HG02588 (cell line): ENCODE measurements at regions not wholly inside any gene's neighbourhood (a gene's known extent, or its start where the extent isn't known, plus 50 kb on each side); places are given as distances from the start of the nearest gene placed in this dataset.
"Not testable (repeated sequence)": the region's sequence is repeated elsewhere in the genome, so short reads cannot be mapped to it uniquely, and the experiment has no call there.

Source experiments
- ATAC-seq: cut with Tn5 transposase; IDR thresholded peaks from one replicate; pipeline ENCODE4 v1.9.1; 2021; ENCODE audit warnings: mild to moderate bottlenecking, moderate library complexity; ENCODE audit not compliant: unreplicated experiment

DNA sequence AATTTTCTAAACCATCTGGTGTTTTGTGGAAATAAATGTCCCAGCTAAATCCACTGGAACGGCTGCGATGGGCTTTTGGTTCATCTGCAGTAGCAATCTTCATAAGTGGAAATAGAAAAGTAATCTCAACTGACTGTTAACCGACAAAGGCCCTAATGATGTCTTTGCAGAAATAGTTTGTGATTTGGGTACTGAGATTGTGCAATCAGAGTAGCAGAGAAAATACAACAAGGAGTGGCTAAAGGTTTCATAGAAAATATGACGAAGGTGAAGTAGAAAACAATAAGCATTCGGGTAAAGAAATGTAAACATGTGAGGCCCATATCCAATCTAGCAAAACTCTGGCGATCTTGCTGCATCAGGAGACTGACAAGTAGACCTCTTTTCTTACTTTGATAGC is 262.6 kb upstream of the MCTP2 start:
- no peak for ATAC-seq

DNA sequence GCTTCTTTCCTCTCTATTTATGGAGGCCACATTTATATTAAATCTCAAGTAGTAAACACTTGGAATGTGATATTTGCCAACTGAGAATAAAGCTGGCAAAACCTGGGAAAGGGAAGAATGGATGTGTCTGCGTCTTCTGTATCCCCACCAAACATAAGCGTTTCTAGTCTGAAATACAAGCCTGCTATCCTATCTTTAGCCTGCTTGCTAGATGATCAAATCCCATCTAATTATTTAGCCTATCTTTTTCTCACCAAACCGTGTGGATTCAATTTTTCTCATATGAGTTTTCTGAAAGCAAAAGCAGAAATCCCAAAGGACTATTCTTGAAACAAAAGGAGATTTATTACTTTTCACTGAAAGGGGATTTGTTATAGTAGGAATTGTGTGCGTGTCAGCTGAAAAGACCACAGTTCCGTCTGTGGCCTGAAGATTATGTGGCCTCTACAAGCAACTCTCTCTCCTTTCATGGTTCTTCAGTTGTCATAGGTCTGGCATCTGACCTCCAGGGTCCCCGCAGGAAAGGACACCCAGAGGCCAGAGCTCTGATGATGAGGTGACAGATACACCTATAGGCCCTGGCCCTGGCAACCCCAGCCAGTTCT is 266.0 kb upstream of the MCTP2 start:
- no peak for ATAC-seq

DNA sequence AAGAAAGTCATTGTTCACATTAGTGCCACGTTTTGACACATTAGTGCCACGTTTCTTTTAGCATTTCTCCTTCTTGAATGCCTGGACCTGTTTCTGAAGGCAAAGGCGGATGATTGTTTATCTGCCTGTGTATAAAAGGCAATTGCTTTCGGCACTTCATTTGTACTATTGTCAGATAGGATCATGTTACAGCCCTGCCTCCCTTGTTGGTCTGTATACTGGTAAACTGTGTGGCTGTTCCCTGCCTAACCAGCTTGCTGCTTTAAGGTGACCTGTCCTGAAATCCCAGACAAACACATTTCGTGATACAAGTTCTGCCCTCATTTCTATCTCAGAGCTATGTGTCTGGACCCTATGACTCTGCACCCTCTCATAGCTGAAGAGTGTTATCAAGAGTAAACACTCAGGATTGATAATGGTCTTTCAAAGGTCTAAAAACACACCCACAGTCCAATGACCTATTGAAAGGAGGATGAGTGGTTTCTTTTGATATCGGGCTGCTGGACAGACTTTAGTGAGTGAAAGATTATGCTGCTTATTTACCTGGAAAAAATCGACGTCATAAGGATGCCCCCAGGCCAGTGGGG is 276.3 kb upstream of the MCTP2 start:
- no peak for ATAC-seq

DNA sequence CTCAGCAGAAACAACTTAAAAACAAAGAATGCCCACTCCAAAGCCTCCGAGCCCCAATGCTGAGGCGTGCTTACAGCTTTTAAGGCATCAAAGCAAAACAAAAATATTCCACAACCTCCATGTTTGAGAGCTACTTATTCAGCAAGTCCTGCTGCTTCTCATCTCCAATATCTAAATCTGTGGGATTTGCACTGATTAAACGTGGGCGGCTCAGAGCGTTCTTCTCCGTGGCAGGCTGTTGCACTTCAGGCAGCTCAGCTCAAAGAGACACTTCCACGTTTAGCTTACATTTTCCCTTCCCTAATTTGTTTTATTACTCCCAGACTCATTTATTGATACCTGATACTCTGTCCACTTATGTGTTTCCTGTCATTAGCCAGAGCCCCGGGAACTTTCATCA is 282.6 kb upstream of the MCTP2 start:
- ATAC-seq, result no peak

DNA sequence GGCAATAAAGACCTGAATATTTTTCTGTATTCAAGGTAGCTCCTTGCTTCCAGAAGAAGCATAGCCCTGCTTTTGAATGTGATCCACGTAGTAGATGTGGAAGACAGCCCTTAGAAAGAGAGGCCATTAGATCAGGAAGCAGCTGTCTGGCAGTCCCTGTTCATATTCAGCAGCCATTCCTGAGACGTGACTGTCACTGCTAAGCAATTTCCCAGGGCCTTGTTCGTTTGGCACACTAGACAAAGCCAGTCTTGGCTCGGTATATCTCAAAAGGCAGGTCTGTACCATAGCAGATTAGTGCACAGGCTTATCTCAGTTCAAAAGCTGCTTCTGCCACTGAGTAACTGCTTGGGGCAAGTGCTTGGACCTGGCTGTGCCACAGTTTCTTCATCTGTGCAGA is 287.8 kb upstream of the MCTP2 start:
- ATAC-seq, result no peak

DNA sequence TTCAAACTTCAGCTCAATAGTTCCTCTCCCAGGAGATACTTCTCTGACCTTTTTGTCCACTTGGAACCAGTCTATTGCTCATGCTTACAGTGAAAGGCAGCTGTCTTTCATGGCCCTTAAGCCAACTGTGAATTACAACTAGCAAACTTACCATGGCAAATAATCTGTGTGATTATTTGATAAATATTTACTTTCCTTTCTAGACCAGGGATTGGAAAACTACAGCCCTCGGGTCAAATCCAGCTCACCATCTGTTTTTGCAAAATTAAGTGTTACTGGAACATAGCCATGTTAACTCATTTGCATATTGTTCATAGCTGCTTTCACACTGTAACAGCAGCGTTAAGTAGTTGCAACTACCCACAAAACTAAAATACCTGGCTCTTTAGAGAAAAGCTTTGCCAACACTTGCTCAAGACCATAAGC is 289.1 kb upstream of the MCTP2 start:
- ATAC-seq, result no peak

DNA sequence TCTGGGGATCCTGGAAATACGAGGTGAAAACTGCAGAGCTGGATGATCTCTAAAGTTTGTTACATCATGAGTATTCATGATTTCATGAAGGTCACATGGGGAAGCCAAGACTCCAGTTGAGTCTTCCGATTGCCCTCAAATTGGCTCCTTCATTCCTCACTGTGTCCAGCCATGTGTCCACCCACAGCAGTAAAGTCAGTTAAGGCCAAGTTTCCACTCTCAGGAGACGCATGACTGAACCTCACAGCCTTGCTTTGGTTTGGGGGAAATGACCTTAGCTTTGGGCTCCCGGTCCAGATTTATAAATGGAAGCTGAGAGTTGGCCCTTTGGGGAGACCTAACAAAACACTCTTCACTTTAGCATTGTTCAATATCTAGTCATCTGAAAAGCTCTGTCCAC is 289.7 kb upstream of the MCTP2 start:
- no peak for ATAC-seq

DNA sequence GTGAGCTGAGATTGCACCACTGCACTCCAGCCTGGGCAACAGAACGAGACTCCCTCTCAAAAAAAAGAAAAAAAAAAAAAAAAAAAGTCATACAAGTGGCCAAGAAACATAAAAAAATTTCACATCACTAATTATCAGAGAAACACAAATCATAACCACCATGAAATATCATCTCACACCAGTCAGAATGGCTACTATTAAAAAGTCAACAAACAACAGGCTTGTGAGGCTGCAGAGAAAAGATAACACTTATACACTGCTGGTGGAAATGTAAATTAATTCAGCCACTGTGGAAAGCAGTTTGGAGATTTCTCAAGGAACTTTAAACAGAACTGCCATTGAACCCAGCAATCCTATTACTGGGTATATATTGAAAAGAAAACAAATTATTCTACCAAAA is 291.1 kb upstream of the MCTP2 start:
- no peak for ATAC-seq

DNA sequence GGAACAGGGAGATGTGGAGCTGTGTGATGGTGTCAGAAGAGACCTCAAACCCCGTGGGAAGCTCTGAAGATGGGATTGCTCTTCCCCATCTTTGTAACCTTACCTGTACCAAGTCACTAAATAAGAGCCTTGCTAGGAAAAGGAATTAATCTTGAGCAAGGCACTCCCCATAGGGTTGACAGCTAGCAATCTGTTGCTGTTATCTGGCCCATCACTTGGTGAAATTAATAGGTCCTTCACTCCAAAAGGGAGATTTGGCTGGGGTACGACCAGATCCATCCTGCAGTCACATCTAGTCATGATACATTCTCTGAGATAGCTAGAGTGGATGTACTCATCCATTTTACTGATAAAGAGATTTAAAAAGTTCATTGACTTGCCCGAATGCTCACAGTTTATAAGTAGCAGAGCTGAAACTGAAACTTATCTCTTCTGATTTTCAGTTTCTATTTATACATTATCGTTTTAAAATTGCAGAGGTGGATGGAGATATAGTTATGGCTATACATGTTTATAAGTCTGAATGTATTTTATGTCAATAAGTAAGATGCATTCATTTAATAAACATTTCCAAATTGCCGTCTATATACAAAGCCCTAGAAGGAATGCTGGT is 299.1 kb upstream of the MCTP2 start:
- peak; percentile 79 for ATAC-seq

DNA sequence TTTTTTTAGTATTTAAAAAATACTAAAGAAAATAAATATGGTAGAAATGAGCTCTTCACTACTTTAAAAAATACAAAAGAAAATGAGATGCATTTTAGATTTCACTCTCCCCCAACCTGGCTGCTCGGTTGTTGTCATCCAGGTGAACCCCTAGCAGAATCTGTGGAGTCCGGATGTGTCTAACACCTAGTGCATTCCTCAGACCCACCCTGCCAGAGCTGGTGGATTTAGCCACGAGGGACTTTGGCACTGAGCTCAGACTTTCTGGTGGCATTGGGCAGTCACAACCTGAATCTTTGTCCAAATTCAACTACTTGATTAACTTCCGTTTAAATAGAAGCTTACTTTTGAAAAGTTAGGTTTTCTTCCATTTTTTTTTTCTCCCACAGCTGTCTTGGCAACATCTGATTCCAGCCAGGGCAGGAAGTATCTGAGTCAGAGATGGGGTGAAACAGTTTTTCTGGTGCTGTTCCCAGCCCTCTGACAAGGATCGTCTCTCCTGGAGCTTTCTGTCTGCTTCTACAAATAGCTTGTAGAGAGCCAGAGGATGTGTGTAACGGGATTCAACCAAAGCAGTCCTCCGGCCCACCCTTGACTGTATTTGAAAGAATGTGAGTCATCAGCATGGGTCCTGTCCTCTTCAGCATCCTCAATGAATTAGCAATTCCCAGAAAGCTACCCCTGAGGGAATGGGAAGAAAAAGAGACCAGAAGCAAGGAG is 301.8 kb upstream of the MCTP2 start:
- ATAC-seq, result no peak

DNA sequence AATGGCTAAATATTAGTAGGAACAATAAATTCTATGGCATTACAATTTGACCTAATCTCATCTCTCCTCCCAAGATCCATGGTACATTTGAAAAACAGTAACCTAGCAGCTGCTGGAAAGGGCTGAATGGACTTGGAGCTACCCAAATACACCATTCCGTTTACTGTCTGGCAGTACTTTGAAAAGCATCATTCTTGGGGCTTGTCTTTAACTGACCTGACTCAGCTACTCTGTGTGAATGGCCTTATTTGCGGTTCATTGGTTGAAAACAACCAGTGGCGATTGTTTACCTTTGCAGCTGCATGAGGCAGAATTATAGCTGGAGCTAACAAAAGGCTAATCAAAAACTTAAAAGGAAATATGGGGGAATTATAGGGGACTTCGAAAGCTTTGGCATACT is 311.2 kb upstream of the MCTP2 start:
- ATAC-seq, result no peak

DNA sequence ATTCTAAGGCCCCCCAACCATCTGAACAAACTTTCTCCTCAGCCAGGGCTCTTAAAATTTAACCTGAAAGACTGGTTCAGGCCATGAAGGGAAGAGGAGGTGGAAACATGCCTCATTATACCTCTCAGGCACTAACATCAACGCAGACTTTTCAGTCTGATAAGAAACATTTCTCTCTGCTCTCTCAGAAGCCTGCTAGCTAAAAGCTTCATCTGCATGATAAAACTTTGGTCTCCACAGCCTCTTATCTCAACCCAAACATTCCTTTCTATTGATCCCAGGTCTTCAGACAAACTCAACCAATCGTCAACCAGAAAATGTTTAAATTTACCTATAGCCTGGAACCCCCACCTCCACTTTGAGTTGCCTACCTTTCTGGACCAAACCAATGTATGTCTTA is 312.6 kb upstream of the MCTP2 start:
- ATAC-seq, result not testable (repeated sequence)

DNA sequence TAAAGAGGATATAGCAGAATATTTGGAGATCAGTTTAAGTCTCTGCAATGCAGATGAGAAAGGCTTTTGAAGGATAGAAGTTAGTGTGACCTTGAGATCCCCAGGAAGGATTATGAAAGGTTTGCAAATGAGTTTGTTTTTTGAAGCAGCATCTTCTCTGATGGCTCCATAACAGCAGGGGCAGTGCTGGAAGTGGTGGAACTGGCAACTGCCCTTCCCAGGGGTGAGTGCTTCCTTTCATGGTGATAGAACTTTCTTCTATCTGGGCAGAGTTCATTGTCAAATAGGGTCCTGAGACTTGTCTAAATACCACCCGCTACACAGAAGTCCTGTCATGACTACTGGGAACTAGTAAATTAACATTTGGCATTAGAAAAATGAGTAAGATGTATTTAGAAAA is 314.2 kb upstream of the MCTP2 start:
- no peak for ATAC-seq

DNA sequence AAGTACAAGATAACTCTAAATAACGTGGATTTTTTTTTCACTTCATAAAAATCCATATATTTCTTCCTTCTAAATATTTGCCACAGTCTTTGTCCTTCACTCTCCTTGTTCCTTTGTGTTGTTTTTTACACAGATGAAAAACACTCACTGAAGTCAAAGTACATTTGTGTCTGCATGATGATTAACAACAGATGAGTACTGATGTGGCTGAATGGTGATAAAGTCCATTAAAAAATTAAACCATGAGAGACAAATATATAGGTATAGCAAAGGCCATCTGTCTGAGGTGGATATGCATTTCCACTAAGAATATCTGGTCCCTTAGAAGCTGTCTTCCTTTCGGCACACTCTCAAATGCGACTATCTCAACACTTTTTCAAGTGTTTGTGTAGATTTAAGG is 317.5 kb upstream of the MCTP2 start:
- no peak for ATAC-seq

DNA sequence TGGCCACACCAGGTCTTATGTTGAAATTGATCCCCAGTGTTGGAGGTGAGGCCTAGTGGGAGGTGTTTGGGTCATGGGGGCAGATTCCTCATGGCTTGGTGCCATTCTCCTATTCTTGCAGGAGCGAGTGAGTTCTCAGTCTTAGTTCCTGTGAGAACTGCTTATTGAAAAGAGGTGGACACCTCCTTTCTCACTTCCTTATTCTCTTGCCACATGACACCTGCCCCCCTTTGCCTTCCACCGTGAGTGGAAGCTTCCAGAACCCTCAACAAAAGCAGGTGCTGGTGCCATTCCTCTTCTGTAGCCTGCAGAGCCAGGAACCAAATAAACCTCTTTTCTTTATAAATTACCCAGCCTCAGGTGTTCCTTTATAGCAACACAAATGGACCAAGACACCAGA is 318.1 kb upstream of the MCTP2 start:
- no peak for ATAC-seq

DNA sequence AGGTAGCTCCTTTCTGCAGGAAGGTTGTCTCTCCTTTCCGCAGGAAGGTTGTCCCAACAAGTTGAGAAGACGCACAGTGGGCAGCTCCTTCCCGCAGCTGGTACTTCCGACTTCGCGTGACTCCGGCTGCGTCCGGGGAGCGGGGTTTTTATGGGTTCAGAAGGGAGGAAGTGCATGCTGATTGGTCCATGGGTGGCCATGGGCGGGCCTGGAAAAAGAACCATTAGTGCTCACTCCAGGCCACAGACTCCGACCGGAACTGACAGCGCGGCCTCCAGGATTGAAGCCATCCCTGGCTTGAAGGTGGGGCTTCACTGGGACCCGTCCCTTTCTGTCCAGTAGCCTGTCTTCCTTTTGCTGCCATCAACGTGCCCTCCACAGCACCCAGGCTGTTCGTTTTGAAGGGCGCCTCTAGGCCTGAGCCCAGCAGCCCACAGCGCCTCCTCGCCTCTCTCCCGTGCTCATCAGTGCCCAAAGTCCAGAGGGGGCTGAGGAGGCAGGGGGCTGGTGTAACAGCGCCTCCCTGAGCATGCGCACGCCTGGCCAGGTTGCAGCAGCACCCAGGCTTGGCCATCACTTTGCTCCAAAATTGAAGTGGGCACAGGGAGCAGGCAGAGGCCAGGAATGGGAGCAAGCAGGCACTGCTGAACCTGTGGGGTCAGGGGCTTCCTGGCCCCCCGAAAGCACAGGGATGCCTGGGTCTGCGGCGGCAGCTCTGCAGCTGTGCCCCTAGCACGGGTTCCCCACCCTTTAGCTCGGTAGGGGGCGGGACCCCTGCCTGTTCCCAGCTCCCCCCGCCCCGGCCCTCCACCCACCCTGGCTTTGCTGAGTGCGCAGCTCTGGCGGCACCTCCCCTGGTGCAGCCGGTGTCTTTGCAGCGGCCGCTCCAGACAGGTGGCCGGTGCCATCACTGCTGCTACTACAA is 330.6 kb upstream of the MCTP2 start:
- ATAC-seq, result no peak

DNA sequence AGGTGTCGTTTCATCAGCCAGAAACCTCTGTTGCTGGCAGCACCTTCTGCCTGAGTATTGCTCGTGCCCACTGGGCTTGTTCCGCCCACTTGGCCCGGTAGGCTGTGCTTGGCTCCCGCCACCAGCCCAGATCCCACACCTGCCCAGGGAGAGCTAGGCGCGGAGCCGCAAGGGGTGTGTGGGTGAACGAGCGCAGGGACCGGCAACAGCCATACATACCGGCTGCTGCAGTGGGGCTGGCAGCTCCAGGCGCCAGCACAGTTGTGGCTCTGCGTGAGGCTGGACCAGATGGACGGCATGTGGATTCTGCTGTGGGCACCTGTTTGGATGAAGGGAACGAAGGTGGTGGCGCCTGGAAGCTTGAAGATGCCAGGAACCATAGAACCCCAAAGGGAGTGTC is 331.5 kb upstream of the MCTP2 start:
- ATAC-seq, result no peak

DNA sequence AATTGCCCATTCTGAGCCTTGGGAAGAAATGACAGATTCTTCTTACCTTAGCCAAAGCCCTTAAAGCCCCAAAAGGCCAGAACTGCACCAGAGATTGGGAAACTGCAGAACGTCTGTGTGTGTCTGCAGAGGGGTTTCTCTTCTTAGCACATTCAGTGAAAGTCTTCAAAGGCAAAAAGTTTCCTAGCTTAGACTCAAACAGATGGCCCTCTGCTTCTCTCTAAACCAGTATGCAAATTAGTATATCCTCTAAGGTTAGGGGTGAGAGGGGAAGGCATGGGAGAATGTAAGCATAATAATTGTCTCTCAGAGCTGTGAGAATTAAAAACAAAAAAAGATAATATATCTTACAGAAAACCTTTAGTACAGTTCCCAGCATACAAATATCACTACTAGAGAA is 334.0 kb upstream of the MCTP2 start:
- no peak for ATAC-seq

DNA sequence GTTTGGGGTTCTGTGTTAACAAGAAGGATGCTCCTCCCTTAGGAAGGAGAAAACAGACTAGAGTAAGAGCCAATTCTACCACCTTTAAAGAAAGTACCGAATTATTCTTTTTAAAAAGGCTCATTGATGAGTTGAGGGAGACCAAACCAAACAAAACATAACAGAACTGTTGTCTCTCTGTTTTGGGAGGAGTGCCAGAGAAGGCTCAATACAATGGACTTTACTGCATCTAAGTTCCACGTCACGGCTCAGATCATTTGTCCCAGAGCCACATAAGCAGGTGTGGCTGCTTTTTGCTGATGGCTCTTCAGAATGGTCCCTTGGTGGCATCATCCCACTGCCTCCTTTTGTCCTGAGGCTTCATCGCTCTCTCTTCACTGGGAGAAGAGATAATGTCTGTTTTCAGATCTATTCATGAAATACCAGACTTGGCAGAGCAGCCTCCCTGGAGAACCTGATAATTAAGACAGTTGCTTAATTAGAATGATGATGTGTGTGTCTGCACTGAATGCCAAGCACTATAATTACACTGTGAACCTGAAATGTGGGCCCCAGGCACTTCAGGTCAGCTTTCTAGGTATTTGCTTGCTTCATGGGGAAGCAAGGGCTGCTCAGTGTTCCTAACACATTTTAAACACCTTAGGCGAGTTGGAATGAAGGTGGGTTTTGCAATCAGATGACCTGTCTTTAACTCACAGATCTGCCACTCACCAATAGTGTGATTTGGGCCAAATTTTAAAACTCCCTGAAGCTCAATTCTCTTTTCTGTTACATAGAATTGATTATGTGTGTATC is 335.2 kb upstream of the MCTP2 start:
- no peak for ATAC-seq

DNA sequence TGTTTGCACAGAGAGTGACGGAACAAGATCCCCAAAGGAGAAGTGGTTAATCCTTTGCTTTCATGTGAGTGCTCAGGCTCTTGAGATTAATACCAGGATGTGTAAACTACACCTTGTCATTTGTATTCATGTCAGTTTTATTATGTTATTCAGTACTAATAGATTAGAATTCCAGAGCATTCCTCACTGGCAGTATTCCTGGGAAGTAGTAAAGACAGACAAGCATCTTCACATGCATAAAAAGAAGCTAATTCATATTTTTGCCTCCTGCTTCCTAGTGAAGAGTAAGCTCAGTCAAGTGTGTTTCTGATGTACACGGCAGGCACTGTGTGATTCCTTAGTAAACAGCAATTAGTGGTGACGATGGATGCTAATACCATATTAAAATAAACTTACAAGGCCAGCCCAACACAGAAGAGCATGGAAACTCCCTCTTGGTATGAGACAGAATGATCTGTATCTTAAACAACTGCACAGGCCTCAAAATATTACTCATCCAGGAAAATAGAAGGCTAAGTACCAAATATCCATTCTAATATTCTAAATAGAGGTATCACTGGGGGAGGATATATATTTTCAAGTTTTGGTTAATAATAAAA is 336.8 kb upstream of the MCTP2 start:
- no peak for ATAC-seq
